DND-41 (cell line): ENCODE measurements at regions not wholly inside any gene's neighbourhood (a gene's known extent, or its start where the extent isn't known, plus 50 kb on each side); places are given as distances from the start of the nearest gene placed in this dataset.

ENCODE experiments used
- ATAC-seq: fragments of 200-7000 bp; cut with Tn5 transposase; 3 replicates; pipeline ENCODE4 v1.9.1; 2021; ENCODE audit warnings: low read depth; ENCODE audit not compliant: insufficient read depth
- DNase-seq: peaks from one replicate; pipeline ENCODE4 v3.0.0-alpha.2; 2020
- H2AFZ ChIP-seq: 2 replicates; pipeline ENCODE4 v1.6.0; 2012; ENCODE audit warnings: low read depth, low read length
- H3K27ac ChIP-seq: 2 replicates; pipeline ENCODE4 v1.5.1; 2012; ENCODE audit warnings: low read length, inconsistent platforms
- H3K27me3 ChIP-seq: fragments of 200-600 bp; sonication (generic); 2 replicates; pipeline ENCODE4 v1.6.0; 2012; ENCODE audit warnings: low read length, mild to moderate bottlenecking, inconsistent platforms; ENCODE audit not compliant: insufficient read depth, poor library complexity
- H3K36me3 ChIP-seq: 2 replicates; pipeline ENCODE4 v1.5.1; 2012; ENCODE audit warnings: low read length, inconsistent platforms; ENCODE audit not compliant: insufficient read depth
- H3K4me1 ChIP-seq: 2 replicates; pipeline ENCODE4 v1.5.1; 2012; ENCODE audit warnings: mild to moderate bottlenecking, low read length; ENCODE audit not compliant: insufficient read depth
- H3K4me2 ChIP-seq: 2 replicates; pipeline ENCODE4 v1.6.0; 2012; ENCODE audit warnings: mild to moderate bottlenecking, moderate library complexity, low read length, inconsistent platforms; ENCODE audit not compliant: insufficient read depth
- H3K4me3 ChIP-seq, 2 experiments: fragments of 200-600 bp in 1 of 2; shearing (Covaris generic) in 1 of 2; 2 replicates each; pipeline ENCODE4 v1.5.1; 2012 to 2016; ENCODE audit warnings: inconsistent platforms in 2 of 2, low read length in 2 of 2, mild to moderate bottlenecking in 2 of 2, low read depth in 1 of 2, moderate library complexity in 1 of 2
- H3K79me2 ChIP-seq: 2 replicates; pipeline ENCODE4 v1.6.0; 2012; ENCODE audit warnings: low read length, inconsistent platforms; ENCODE audit not compliant: insufficient read depth
- H3K9ac ChIP-seq: 2 replicates; pipeline ENCODE4 v1.6.0; 2012; ENCODE audit warnings: low read depth, mild to moderate bottlenecking, inconsistent platforms, low read length, moderate library complexity
- H3K9me3 ChIP-seq: 2 replicates; pipeline ENCODE4 v1.5.1; 2012; ENCODE audit warnings: low read length, moderate library complexity, mild to moderate bottlenecking, inconsistent platforms; ENCODE audit not compliant: insufficient read depth, severe bottlenecking
- H4K20me1 ChIP-seq: 2 replicates; pipeline ENCODE4 v1.6.0; 2012; ENCODE audit warnings: low read length; ENCODE audit not compliant: insufficient read depth
- CTCF ChIP-seq: IDR thresholded peaks from 2 replicates; pipeline ENCODE4 v1.5.1; 2012; ENCODE audit warnings: borderline replicate concordance, low read length, moderate library complexity, mild to moderate bottlenecking; ENCODE audit not compliant: poor library complexity, severe bottlenecking; ENCODE audit errors: extremely low read depth
- EZH2 ChIP-seq: IDR thresholded peaks from 3 replicates; pipeline ENCODE4 v1.6.1; 2012; ENCODE audit warnings: borderline replicate concordance, low read depth, mild to moderate bottlenecking, moderate library complexity, low read length, inconsistent platforms; ENCODE audit not compliant: severe bottlenecking

DNA sequence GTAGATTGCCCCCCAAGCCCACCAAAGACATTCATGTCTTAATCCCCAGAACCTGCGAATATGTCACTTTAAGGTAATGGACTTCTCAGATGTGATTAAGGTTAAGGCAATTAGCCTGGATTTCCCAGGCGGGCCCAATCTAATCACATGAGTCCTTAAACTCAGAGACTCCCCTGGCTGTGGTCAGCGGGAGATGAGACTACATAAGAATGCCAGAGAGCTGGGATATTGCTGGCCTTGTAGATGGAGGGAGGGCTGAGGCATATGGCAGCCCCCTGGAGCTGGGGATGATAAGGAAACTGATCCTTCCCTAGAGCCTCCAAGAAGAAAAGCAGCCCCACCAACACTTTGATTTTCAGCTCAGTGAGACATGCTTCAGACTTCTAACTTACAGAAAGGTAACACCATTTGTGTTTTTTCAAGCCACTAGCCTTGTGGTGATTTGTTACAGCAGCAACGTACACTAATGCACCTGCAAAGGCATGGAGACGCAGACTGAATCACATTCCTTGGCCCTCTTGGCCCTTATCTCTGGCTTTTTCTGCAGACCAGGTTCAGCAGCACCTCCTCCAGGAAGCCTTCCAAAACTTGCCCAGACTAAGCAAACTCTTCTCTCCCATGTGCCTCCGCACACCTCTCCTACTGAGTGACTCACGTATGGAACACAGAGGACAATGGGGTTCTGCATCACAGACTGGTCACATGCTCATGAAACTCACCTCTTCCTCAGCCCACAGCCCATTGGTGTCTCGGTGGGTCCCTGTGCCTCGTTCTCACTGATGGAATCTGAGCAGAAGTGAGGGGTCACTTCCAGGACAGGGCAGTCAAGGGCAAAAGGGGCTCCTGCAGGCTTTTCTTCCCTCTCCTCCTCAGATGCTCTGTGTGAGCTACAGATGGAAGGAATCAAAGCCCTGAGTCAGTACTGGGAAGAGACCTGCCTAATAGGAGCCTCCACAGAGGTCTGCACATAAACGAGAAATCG lies 86.3 kb upstream of the HMGXB4 start:
- Histone ChIP-seq H3K4me3 (no peak overlapping the region), H3K4me1 (no peaks in the 10 kb centered on the region), H3K79me2 (no peaks in the 10 kb centered on the region), H3K36me3 (no peaks in the 10 kb centered on the region), H3K27me3 (peaks cover 4% of the 10 kb centered on the region), H2AFZ (no peak overlapping the region), H4K20me1 (no peaks in the 10 kb centered on the region), H3K4me2 (no peak overlapping the region), H3K27ac (no peak overlapping the region), H3K9me3 (no peaks in the 10 kb centered on the region), H3K9ac (no peak overlapping the region)
- TF ChIP-seq EZH2 (no peak), CTCF (no peak)
- DNase-seq = no peak
- no peak for ATAC-seq

DNA sequence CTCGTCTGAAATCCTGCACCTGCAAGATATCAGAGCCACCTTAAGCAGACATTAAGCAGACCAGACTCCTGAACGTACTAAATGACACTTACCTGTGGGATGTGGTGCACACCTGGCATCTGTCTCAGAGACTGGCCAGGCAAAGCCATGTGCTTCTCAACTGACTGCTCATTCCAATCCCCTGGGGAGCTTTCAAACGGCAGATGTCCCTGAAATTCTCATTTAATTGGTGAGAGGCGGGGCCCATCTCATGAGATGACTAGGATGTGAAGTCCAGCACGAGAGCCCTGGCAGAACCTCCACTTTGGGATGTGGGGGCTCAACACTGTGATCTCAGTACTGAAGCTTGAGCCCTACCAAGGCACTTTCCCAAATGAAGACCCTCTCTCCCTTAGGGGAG lies 84.9 kb upstream of the HMGXB4 start:
- ATAC-seq = no peak
- no peak for DNase-seq

GRCh38 chr22:35173655-35174054 lies 83.6 kb upstream of the HMGXB4 start:
- no peaks in the 10 kb centered on the region for H3K36me3 ChIP-seq
- H3K79me2 ChIP-seq = no peaks in the 10 kb centered on the region
- ATAC-seq = no peak
- no peak overlapping the region for H3K4me2 ChIP-seq
- H3K4me1 ChIP-seq = no peaks in the 10 kb centered on the region
- H3K9me3 ChIP-seq = no peaks in the 10 kb centered on the region
- TF ChIP-seq EZH2 (no peak), CTCF (no peak)
- H4K20me1 ChIP-seq = no peaks in the 10 kb centered on the region
- H3K27ac ChIP-seq = no peak overlapping the region
- H3K27me3 ChIP-seq = peaks cover 4% of the 10 kb centered on the region
- no peak overlapping the region for H2AFZ ChIP-seq
- no peak for DNase-seq
- H3K4me3 ChIP-seq = no peak overlapping the region
- no peak overlapping the region for H3K9ac ChIP-seq

More for the DNA sequence above, 84.9 kb upstream of the HMGXB4 start:
- Histone ChIP-seq H3K9ac (no peak overlapping the region), H3K36me3 (no peaks in the 10 kb centered on the region), H4K20me1 (no peaks in the 10 kb centered on the region), H3K27ac (no peak overlapping the region), H3K4me3 (no peak overlapping the region), H3K4me1 (no peaks in the 10 kb centered on the region), H3K9me3 (no peaks in the 10 kb centered on the region), H3K4me2 (no peak overlapping the region), H2AFZ (no peak overlapping the region), H3K79me2 (no peaks in the 10 kb centered on the region), H3K27me3 (peaks cover 4% of the 10 kb centered on the region)
- TF ChIP-seq CTCF = no peak
- TF ChIP-seq EZH2 = no peak
